Stomach (tissue), 8 donors: ENCODE measurements at regions not wholly inside any gene's neighbourhood (a gene's known extent, or its start where the extent isn't known, plus 50 kb on each side); places are given as distances from the start of the nearest gene placed in this dataset.

ENCODE experiments used
- DNase-seq, 2 donors: peaks; one replicate each; pipeline versions ENCODE4 v3.0.0 to v3.0.0-alpha.2; 2013 to 2019
- H3K27ac ChIP-seq, 5 donors: fragments of 200-600 bp in 4 of 5; sonication (generic) in 4 of 5; one replicate each; pipeline ENCODE4 v1.5.1; 2013 to 2019; ENCODE audit warnings: mild to moderate bottlenecking in 1 of 5, moderate library complexity in 1 of 5
- H3K27me3 ChIP-seq, 3 donors: fragments of 200-600 bp; sonication (generic); one replicate each; pipeline ENCODE4 v1.5.1; 2017 to 2019; ENCODE audit warnings: mixed run types in 1 of 3
- H3K36me3 ChIP-seq, 4 donors: fragments of 200-600 bp; sonication (generic); 1 replicate in 3 of 4; 2 replicates in 1 of 4; pipeline ENCODE4 v1.5.1; 2016 to 2019
- H3K4me1 ChIP-seq, 4 donors: fragments of 200-600 bp; sonication (generic); one replicate each; pipeline ENCODE4 v1.5.1; 2016 to 2019
- H3K4me3 ChIP-seq, 4 donors: fragments of 200-600 bp; sonication (generic) in 3 of 4; one replicate each; pipeline ENCODE4 v1.5.1; 2016 to 2019; ENCODE audit warnings: mild to moderate bottlenecking in 1 of 4
- H3K9me3 ChIP-seq, 4 donors: fragments of 200-600 bp; sonication (generic); one replicate each; pipeline ENCODE4 v1.5.1; 2016 to 2019
- CTCF ChIP-seq, 7 experiments: fragments of 450-650 bp in 4 of 7; fragments of 200-600 bp in 3 of 7; sonication (generic) in 3 of 7; IDR thresholded peaks; one replicate each; pipeline ENCODE4 v1.5.1; 2016 to 2019; ENCODE audit warnings: antibody characterized with exemption in 7 of 7, control low read depth in 2 of 7, mild to moderate bottlenecking in 1 of 7
- EP300 ChIP-seq: sonication (generic); formaldehyde crosslinking; IDR thresholded peaks from one replicate; pipeline ENCODE4 v1.6.1; 2017; ENCODE audit warnings: antibody characterized with exemption
- POLR2A ChIP-seq, 4 donors: fragments of 450-650 bp; IDR thresholded peaks; one replicate each; pipeline ENCODE4 v1.6.1; 2016; ENCODE audit warnings: antibody characterized with exemption in 4 of 4, control low read depth in 2 of 4, mild to moderate bottlenecking in 1 of 4, moderate library complexity in 1 of 4
- POLR2AphosphoS5 ChIP-seq, 3 donors: sonication (generic); formaldehyde crosslinking; IDR thresholded peaks; one replicate each; pipeline ENCODE4 v1.6.1; 2016; ENCODE audit warnings: antibody characterized with exemption in 3 of 3
- WGBS, 5 donors: extraction: QIAGEN DNeasy Blood & Tissue Kit in 3 of 5; methylation state at CpG; one replicate each; pipeline versions ENCODE4 v1.1.5 to v1.1.7; 2013 to 2018; 5-methylcytosine and 5-hydroxymethylcytosine counted together
- intact Hi-C: fragments of 100-400 bp; cut with DNase I; formaldehyde crosslinking; loops from one replicate; pipeline ENCODE4 v1.15.1; 2023; ENCODE audit warnings: low total_unique reads
- donor health status: healthy with polysubstance abuse.
- donor health status: Bipolar disorder and iron deficiency.
- donor health status: healthy.

- DNase-seq: no peak
- Histone ChIP-seq H3K4me1 (no peaks in the 10 kb centered on the region), H3K9me3 (no peaks in the 10 kb centered on the region), H3K4me3 (no peak overlapping the region), H3K27me3 (no peaks in the 10 kb centered on the region), H3K27ac (no peak overlapping the region), H3K36me3 (no peaks in the 10 kb centered on the region)
- intact Hi-C loops: no loop called here
- TF ChIP-seq EP300 (no peak), POLR2AphosphoS5 (IDR thresholded peaks at IDR 0.05) (no peak), CTCF (IDR thresholded peaks at IDR 0.05) (no peak), POLR2A (IDR thresholded peaks at IDR 0.05) (no peak)
- 60 to 73% (median 68%) methylated on average over 1 of the region's 1 CpG for WGBS, 5 donors
Measured at GRCh38 chr1:96424877-96425276, 296.7 kb upstream of the PTBP2 start.

GRCh38 chr1:96425382-96426129 is 296.0 kb upstream of the PTBP2 start:
- TF ChIP-seq CTCF (IDR thresholded peaks at IDR 0.05) (no peak), POLR2A (IDR thresholded peaks at IDR 0.05) (no peak), EP300 (no peak), POLR2AphosphoS5 (IDR thresholded peaks at IDR 0.05) (no peak)
- WGBS, 5 donors: 46 to 68% (median 67%) methylated on average over 5 of the region's 5 CpGs
- H3K36me3 ChIP-seq: no peaks in the 10 kb centered on the region
- H3K27me3 ChIP-seq: no peaks in the 10 kb centered on the region
- no peaks in the 10 kb centered on the region for H3K9me3 ChIP-seq
- DNase-seq: no peak
- intact Hi-C loops: no loop called here
- no peaks in the 10 kb centered on the region for H3K4me1 ChIP-seq
- H3K27ac ChIP-seq: no peak overlapping the region
- H3K4me3 ChIP-seq: no peak overlapping the region

DNA sequence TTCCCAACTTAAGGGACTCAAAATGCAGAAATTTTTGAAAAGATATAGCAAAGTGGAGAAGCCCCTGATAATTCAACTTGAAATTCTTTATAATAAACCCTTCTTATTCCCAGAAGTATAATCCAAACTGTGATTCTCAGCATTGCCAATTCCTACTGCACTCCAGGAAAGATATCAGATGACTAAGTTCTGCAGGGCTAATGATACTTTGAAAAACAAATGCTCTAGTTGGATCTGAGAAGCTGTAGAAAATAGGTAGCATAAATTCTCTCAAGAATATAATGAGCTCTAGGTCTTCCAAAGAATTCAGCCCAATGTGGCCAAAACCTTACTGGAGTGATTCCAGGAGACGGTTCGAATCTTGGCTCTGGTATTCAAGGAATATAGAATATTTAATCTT is 294.0 kb upstream of the PTBP2 start:
- Histone ChIP-seq H3K36me3 (no peaks in the 10 kb centered on the region), H3K27ac (no peak overlapping the region), H3K4me3 (no peak overlapping the region), H3K4me1 (no peaks in the 10 kb centered on the region), H3K9me3 (no peaks in the 10 kb centered on the region), H3K27me3 (no peaks in the 10 kb centered on the region)
- WGBS, 5 donors: 68 to 88% (median 81%) methylated on average over 2 of the region's 2 CpGs
- no peak for DNase-seq
- TF ChIP-seq CTCF (IDR thresholded peaks at IDR 0.05) (no peak), POLR2AphosphoS5 (IDR thresholded peaks at IDR 0.05) (no peak), EP300 (no peak), POLR2A (IDR thresholded peaks at IDR 0.05) (no peak)
- intact Hi-C loops: no loop called here

- no peak for DNase-seq
- H3K36me3 ChIP-seq: no peaks in the 10 kb centered on the region
- TF ChIP-seq CTCF (IDR thresholded peaks at IDR 0.05): no peak
- TF ChIP-seq POLR2AphosphoS5 (IDR thresholded peaks at IDR 0.05): no peak
- no peak for TF ChIP-seq POLR2A (IDR thresholded peaks at IDR 0.05)
- no peak for TF ChIP-seq EP300
- no peak overlapping the region for H3K4me3 ChIP-seq
- 81 to 93% (median 88%) methylated on average over 1 of the region's 1 CpG for WGBS, 5 donors
- peaks cover 0 to 1% (median 0%) of the 10 kb centered on the region in 4 donors for H3K9me3 ChIP-seq
- intact Hi-C loops: no loop called here
- no peak overlapping the region for H3K27ac ChIP-seq
- no peaks in the 10 kb centered on the region for H3K4me1 ChIP-seq
- H3K27me3 ChIP-seq: no peaks in the 10 kb centered on the region
Measured at GRCh38 chr1:96445302-96445701, 276.3 kb upstream of the PTBP2 start.
